Suprapubic skin (tissue), 4 donors: ENCODE measurements at regions not wholly inside any gene's neighbourhood (a gene's known extent, or its start where the extent isn't known, plus 50 kb on each side); places are given as distances from the start of the nearest gene placed in this dataset.
"Not testable (repeated sequence)": the region's sequence is repeated elsewhere in the genome, so short reads cannot be mapped to it uniquely, and the experiment has no call there.

Experiments
- DNase-seq, 2 donors: peaks; one replicate each; pipeline ENCODE4 v3.0.0-alpha.2; 2019; ENCODE audit warnings: low spot score in 2 of 2
- H3K27ac ChIP-seq: fragments of 200-600 bp; sonication (generic); one replicate; pipeline ENCODE4 v1.5.1; 2019
- H3K27me3 ChIP-seq: fragments of 200-600 bp; sonication (generic); one replicate; pipeline ENCODE4 v1.5.1; 2019
- H3K36me3 ChIP-seq: fragments of 200-600 bp; sonication (generic); one replicate; pipeline ENCODE4 v1.5.1; 2019
- H3K4me1 ChIP-seq: fragments of 200-600 bp; sonication (generic); one replicate; pipeline ENCODE4 v1.5.1; 2019
- H3K4me3 ChIP-seq: fragments of 200-600 bp; sonication (generic); one replicate; pipeline ENCODE4 v1.5.1; 2019; ENCODE audit warnings: mild to moderate bottlenecking
- H3K9me3 ChIP-seq: fragments of 200-600 bp; sonication (generic); one replicate; pipeline ENCODE4 v1.5.1; 2019
- EP300 ChIP-seq: sonication (generic); formaldehyde crosslinking; IDR thresholded peaks from one replicate; pipeline ENCODE4 v1.6.1; 2017; ENCODE audit warnings: antibody characterized with exemption
- POLR2A ChIP-seq, 2 donors: fragments of 450-650 bp; IDR thresholded peaks; one replicate each; pipeline ENCODE4 v1.6.1; 2017; ENCODE audit warnings: antibody characterized with exemption in 2 of 2, mild to moderate bottlenecking in 2 of 2, moderate library complexity in 2 of 2
- POLR2AphosphoS5 ChIP-seq, 3 donors: sonication (generic); formaldehyde crosslinking; IDR thresholded peaks; one replicate each; pipeline ENCODE4 v1.6.1; 2017; ENCODE audit warnings: antibody characterized with exemption in 3 of 3
- WGBS: methylation state at CpG from one replicate; pipeline ENCODE4 v1.1.5; 2018; 5-methylcytosine and 5-hydroxymethylcytosine counted together
- TF ChIP-seq, protein P1 (sequence below), 2 donors: fragments of 200-600 bp in 1 of 2; fragments of 450-650 bp in 1 of 2; sonication (generic) in 1 of 2; IDR thresholded peaks; one replicate each; pipeline ENCODE4 v1.5.1; 2016 to 2019; ENCODE audit warnings: antibody characterized with exemption in 2 of 2, mild to moderate bottlenecking in 1 of 2, moderate library complexity in 1 of 2

DNA sequence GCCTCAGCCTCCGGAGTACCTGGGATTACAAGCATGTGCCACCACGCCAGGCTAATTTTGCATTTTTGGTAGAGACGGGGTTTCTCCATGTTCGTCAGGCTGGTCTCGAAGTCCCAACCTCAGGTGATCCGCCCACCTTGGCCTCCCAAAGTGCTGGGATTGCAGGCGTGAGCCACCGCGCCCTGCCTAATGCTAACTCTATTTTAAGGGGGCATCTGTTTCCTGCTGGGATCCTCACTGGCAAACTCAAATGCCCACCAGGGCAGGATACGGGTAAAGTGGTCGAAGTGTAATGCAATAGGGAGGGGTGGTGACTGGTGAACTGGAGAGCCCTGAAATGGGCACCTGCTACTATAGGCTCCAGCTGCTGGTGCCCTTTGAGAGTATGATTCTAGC lies 131.9 kb upstream of the ZNF217 start:
- TF ChIP-seq POLR2A (IDR thresholded peaks at IDR 0.05) (no peak), POLR2AphosphoS5 (IDR thresholded peaks at IDR 0.05) (no peak), EP300 (no peak)
- TF ChIP-seq, protein P1, sequence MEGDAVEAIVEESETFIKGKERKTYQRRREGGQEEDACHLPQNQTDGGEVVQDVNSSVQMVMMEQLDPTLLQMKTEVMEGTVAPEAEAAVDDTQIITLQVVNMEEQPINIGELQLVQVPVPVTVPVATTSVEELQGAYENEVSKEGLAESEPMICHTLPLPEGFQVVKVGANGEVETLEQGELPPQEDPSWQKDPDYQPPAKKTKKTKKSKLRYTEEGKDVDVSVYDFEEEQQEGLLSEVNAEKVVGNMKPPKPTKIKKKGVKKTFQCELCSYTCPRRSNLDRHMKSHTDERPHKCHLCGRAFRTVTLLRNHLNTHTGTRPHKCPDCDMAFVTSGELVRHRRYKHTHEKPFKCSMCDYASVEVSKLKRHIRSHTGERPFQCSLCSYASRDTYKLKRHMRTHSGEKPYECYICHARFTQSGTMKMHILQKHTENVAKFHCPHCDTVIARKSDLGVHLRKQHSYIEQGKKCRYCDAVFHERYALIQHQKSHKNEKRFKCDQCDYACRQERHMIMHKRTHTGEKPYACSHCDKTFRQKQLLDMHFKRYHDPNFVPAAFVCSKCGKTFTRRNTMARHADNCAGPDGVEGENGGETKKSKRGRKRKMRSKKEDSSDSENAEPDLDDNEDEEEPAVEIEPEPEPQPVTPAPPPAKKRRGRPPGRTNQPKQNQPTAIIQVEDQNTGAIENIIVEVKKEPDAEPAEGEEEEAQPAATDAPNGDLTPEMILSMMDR (IDR thresholded peaks at IDR 0.05) = no peak
- WGBS = 98% methylated on average over 11 of the region's 11 CpGs
- no peak for DNase-seq

DNA sequence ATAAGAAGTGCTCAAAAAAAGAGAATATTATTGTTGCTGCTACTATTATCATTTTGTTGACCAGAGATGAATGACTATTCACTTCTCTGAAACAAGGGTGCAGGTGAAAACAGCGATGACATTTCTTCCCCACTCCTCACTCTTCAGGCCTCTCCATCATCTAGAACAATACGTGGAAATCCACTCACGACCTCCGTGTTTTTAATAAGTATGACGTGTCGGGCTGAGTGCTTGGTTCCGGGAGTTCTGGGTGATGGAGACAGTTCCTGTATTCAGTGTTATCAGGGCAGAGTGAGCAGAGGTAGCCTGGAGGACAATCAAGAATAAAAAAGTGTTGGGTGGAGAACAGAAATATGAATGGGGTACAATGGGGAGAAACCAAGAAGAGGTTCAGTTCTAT lies 130.0 kb upstream of the ZNF217 start:
- TF ChIP-seq POLR2AphosphoS5 (IDR thresholded peaks at IDR 0.05) = no peak
- TF ChIP-seq EP300 = no peak
- TF ChIP-seq, protein P1 (IDR thresholded peaks at IDR 0.05) = no peak
- TF ChIP-seq POLR2A (IDR thresholded peaks at IDR 0.05) = no peak
- no peak for DNase-seq
- H3K27me3 ChIP-seq = no peaks in the 10 kb centered on the region
- H3K36me3 ChIP-seq = no peaks in the 10 kb centered on the region
- no peaks in the 10 kb centered on the region for H3K4me1 ChIP-seq
- H3K27ac ChIP-seq = no peak overlapping the region
- H3K9me3 ChIP-seq = no peaks in the 10 kb centered on the region
- WGBS = 85% methylated on average over 7 of the region's 7 CpGs
- no peak overlapping the region for H3K4me3 ChIP-seq

More for the DNA sequence above, 131.9 kb upstream of the ZNF217 start:
- Histone ChIP-seq H3K9me3 (no peaks in the 10 kb centered on the region), H3K4me3 (no peak overlapping the region), H3K4me1 (no peaks in the 10 kb centered on the region), H3K36me3 (no peaks in the 10 kb centered on the region), H3K27ac (no peak overlapping the region), H3K27me3 (no peaks in the 10 kb centered on the region)

GRCh38 chr20:53723045-53723444 lies 129.4 kb upstream of the ZNF217 start:
- TF ChIP-seq EP300 (no peak), POLR2AphosphoS5 (IDR thresholded peaks at IDR 0.05) (no peak), POLR2A (IDR thresholded peaks at IDR 0.05) (no peak)
- TF ChIP-seq, protein P1 (IDR thresholded peaks at IDR 0.05) = no peak
- no peak for DNase-seq
- Histone ChIP-seq H3K4me3 (no peak overlapping the region), H3K36me3 (no peaks in the 10 kb centered on the region), H3K27me3 (no peaks in the 10 kb centered on the region), H3K9me3 (no peaks in the 10 kb centered on the region), H3K27ac (no peak overlapping the region), H3K4me1 (no peaks in the 10 kb centered on the region)
- 87% methylated on average over 3 of the region's 3 CpGs for WGBS

DNA sequence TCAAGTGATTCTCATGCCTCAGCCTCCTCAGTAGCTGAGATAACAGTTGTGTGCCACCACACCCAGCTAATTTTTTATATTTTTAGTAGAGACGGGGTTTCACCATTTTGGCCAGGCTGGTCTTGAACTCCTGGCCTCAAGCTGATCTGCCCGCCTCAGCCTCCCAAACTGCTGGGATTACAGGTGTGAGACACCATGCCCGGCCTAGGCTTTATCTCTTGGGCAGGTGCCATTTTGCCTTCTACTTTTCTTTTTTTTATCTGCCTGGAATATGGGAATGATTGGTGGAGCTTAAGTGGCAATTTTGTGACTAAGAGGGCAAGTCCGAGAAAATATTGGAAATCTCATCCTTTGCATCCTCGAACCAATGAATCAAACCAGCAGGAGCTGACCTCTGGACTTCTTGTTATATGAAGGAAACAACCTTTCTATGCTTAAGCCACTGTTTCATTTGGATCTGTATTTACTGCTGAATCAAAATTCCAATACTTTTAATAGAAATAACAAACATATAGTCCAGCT lies 128.9 kb upstream of the ZNF217 start:
- Histone ChIP-seq H3K9me3 (no peaks in the 10 kb centered on the region), H3K4me3 (no peak overlapping the region), H3K27me3 (no peaks in the 10 kb centered on the region), H3K4me1 (no peaks in the 10 kb centered on the region), H3K36me3 (no peaks in the 10 kb centered on the region), H3K27ac (no peak overlapping the region)
- no peak for DNase-seq
- WGBS = 94% methylated on average over 5 of the region's 5 CpGs
- TF ChIP-seq POLR2AphosphoS5 (IDR thresholded peaks at IDR 0.05) (no peak), POLR2A (IDR thresholded peaks at IDR 0.05) (no peak), EP300 (no peak)
- TF ChIP-seq, protein P1 (IDR thresholded peaks at IDR 0.05) = no peak

GRCh38 chr20:53721445-53721963 lies 127.9 kb upstream of the ZNF217 start:
- DNase-seq = peak in 1 of 2 donors; percentile 31
- not testable (repeated sequence) for H3K4me1 ChIP-seq, H3K36me3 ChIP-seq, H3K9me3 ChIP-seq, H3K27me3 ChIP-seq, H3K4me3 ChIP-seq, H3K27ac ChIP-seq
- 91% methylated on average over 6 of the region's 6 CpGs for WGBS

GRCh38 chr20:53719171-53719803 lies 125.6 kb upstream of the ZNF217 start:
- H3K4me3 ChIP-seq, H3K4me1 ChIP-seq, H3K27me3 ChIP-seq, DNase-seq, H3K36me3 ChIP-seq, H3K27ac ChIP-seq, H3K9me3 ChIP-seq: not testable (repeated sequence)
- WGBS = 94% methylated on average over 8 of the region's 8 CpGs
